HUES64 (cell line): ENCODE measurements at regions not wholly inside any gene's neighbourhood (a gene's known extent, or its start where the extent isn't known, plus 50 kb on each side); places are given as distances from the start of the nearest gene placed in this dataset.

Experiments
- H3K27ac ChIP-seq: 2 replicates; pipeline ENCODE4 v1.7.0; 2013; ENCODE audit warnings: low read depth, low read length, inconsistent platforms
- H3K27me3 ChIP-seq: 2 replicates; pipeline ENCODE4 v1.6.1; 2013; ENCODE audit warnings: mild to moderate bottlenecking, low read length; ENCODE audit not compliant: insufficient read depth
- H3K36me3 ChIP-seq: 2 replicates; pipeline ENCODE4 v1.6.1; 2013; ENCODE audit warnings: mild to moderate bottlenecking, low read length; ENCODE audit not compliant: insufficient read depth
- H3K4me1 ChIP-seq: 2 replicates; pipeline ENCODE4 v1.6.1; 2013; ENCODE audit warnings: mild to moderate bottlenecking, low read length, moderate library complexity; ENCODE audit not compliant: insufficient read depth
- H3K4me3 ChIP-seq: 2 replicates; pipeline ENCODE4 v1.5.1; 2013; ENCODE audit warnings: mild to moderate bottlenecking, low read length, moderate library complexity
- H3K9ac ChIP-seq: 2 replicates; pipeline ENCODE4 v1.6.1; 2013; ENCODE audit warnings: mild to moderate bottlenecking, low read depth, low read length
- H3K9me3 ChIP-seq: 2 replicates; pipeline ENCODE4 v1.6.1; 2013; ENCODE audit warnings: low read depth, low read length; ENCODE audit not compliant: insufficient read depth
- WGBS: fragments of 150-250, 120-280 bp; methylation state at CpG from one replicate; pipeline ENCODE4 v1.1.7; 2013; ENCODE audit warnings: missing lambda C conversion rate; 5-methylcytosine and 5-hydroxymethylcytosine counted together

- H3K9ac ChIP-seq: no peak overlapping the region
- no peaks in the 10 kb centered on the region for H3K9me3 ChIP-seq
- no peaks in the 10 kb centered on the region for H3K36me3 ChIP-seq
- H3K27me3 ChIP-seq: no peaks in the 10 kb centered on the region
- no peaks in the 10 kb centered on the region for H3K4me1 ChIP-seq
- H3K27ac ChIP-seq: no peak overlapping the region
- no peak overlapping the region for H3K4me3 ChIP-seq
- 61% methylated on average over 3 of the region's 6 CpGs for WGBS
Measured at GRCh38 chr11:109480251-109480650, 58.3 kb downstream of the C11orf87 start.

GRCh38 chr11:109486129-109486528 is 64.1 kb downstream of the C11orf87 start:
- 94% methylated on average over 1 of the region's 1 CpG for WGBS

GRCh38 chr11:109490953-109491635 is 69.1 kb downstream of the C11orf87 start:
- H3K36me3 ChIP-seq: no peaks in the 10 kb centered on the region
- H3K4me1 ChIP-seq: no peaks in the 10 kb centered on the region
- 85% methylated on average over 3 of the region's 4 CpGs for WGBS
- no peak overlapping the region for H3K4me3 ChIP-seq
- no peaks in the 10 kb centered on the region for H3K9me3 ChIP-seq
- no peak overlapping the region for H3K9ac ChIP-seq
- H3K27ac ChIP-seq: no peak overlapping the region
- no peaks in the 10 kb centered on the region for H3K27me3 ChIP-seq

More at GRCh38 chr11:109486129-109486528, 64.1 kb downstream of the C11orf87 start:
- Histone ChIP-seq H3K4me3 (no peak overlapping the region), H3K36me3 (no peaks in the 10 kb centered on the region), H3K9me3 (no peaks in the 10 kb centered on the region), H3K27ac (no peak overlapping the region), H3K9ac (no peak overlapping the region), H3K27me3 (no peaks in the 10 kb centered on the region), H3K4me1 (no peaks in the 10 kb centered on the region)

- 98% methylated on average over 3 of the region's 3 CpGs for WGBS
- no peaks in the 10 kb centered on the region for H3K9me3 ChIP-seq
- H3K27me3 ChIP-seq: no peaks in the 10 kb centered on the region
Measured at GRCh38 chr11:109506115-109506514, 84.1 kb downstream of the C11orf87 start.

GRCh38 chr11:109507331-109507730 is 85.3 kb downstream of the C11orf87 start:
- H3K4me3 ChIP-seq: no peak overlapping the region
- H3K4me1 ChIP-seq: no peaks in the 10 kb centered on the region
- H3K9ac ChIP-seq: no peak overlapping the region
- H3K36me3 ChIP-seq: no peaks in the 10 kb centered on the region
- WGBS: 97% methylated on average over 3 of the region's 4 CpGs
- H3K27me3 ChIP-seq: no peaks in the 10 kb centered on the region
- H3K27ac ChIP-seq: no peak overlapping the region
- H3K9me3 ChIP-seq: no peaks in the 10 kb centered on the region

More at GRCh38 chr11:109506115-109506514, 84.1 kb downstream of the C11orf87 start:
- Histone ChIP-seq H3K9ac (no peak overlapping the region), H3K27ac (no peak overlapping the region), H3K4me1 (no peaks in the 10 kb centered on the region), H3K4me3 (no peak overlapping the region), H3K36me3 (no peaks in the 10 kb centered on the region)

GRCh38 chr11:109507836-109508561 is 86.0 kb downstream of the C11orf87 start:
- H3K36me3 ChIP-seq: no peaks in the 10 kb centered on the region
- WGBS: 98% methylated on average over 1 of the region's 1 CpG
- no peaks in the 10 kb centered on the region for H3K9me3 ChIP-seq
- H3K4me3 ChIP-seq: no peak overlapping the region
- H3K27ac ChIP-seq: no peak overlapping the region
- no peaks in the 10 kb centered on the region for H3K27me3 ChIP-seq
- no peaks in the 10 kb centered on the region for H3K4me1 ChIP-seq
- H3K9ac ChIP-seq: no peak overlapping the region

- Histone ChIP-seq H3K36me3 (no peaks in the 10 kb centered on the region), H3K4me3 (no peak overlapping the region), H3K9ac (no peak overlapping the region), H3K4me1 (no peaks in the 10 kb centered on the region), H3K27me3 (no peaks in the 10 kb centered on the region), H3K27ac (no peak overlapping the region), H3K9me3 (no peaks in the 10 kb centered on the region)
- WGBS: 93% methylated on average over 2 of the region's 2 CpGs
Measured at GRCh38 chr11:109508943-109509342, 87.0 kb downstream of the C11orf87 start.

GRCh38 chr11:109510316-109510715 is 88.3 kb downstream of the C11orf87 start:
- H3K9ac ChIP-seq: no peak overlapping the region
- no peaks in the 10 kb centered on the region for H3K9me3 ChIP-seq
- H3K27me3 ChIP-seq: no peaks in the 10 kb centered on the region
- H3K36me3 ChIP-seq: no peaks in the 10 kb centered on the region
- WGBS: 97% methylated on average over 1 of the region's 1 CpG
- no peak overlapping the region for H3K27ac ChIP-seq
- no peak overlapping the region for H3K4me3 ChIP-seq
- H3K4me1 ChIP-seq: no peaks in the 10 kb centered on the region

GRCh38 chr11:109511598-109511997 is 89.6 kb downstream of the C11orf87 start:
- no peaks in the 10 kb centered on the region for H3K36me3 ChIP-seq
- H3K4me1 ChIP-seq: no peaks in the 10 kb centered on the region
- no peak overlapping the region for H3K4me3 ChIP-seq
- H3K27me3 ChIP-seq: no peaks in the 10 kb centered on the region
- no peak overlapping the region for H3K27ac ChIP-seq
- no peaks in the 10 kb centered on the region for H3K9me3 ChIP-seq
- no peak overlapping the region for H3K9ac ChIP-seq

- 100% methylated on average over 1 of the region's 1 CpG for WGBS
- no peaks in the 10 kb centered on the region for H3K36me3 ChIP-seq
Measured at GRCh38 chr11:109512249-109512648, 90.3 kb downstream of the C11orf87 start.

GRCh38 chr11:109512680-109513079 is 90.7 kb downstream of the C11orf87 start:
- no peak overlapping the region for H3K27ac ChIP-seq
- WGBS: 90% methylated on average over 2 of the region's 2 CpGs
- H3K36me3 ChIP-seq: no peaks in the 10 kb centered on the region
- H3K9me3 ChIP-seq: no peaks in the 10 kb centered on the region
- no peaks in the 10 kb centered on the region for H3K4me1 ChIP-seq
- no peak overlapping the region for H3K4me3 ChIP-seq
- H3K9ac ChIP-seq: no peak overlapping the region
- H3K27me3 ChIP-seq: no peaks in the 10 kb centered on the region

More at GRCh38 chr11:109512249-109512648, 90.3 kb downstream of the C11orf87 start:
- Histone ChIP-seq H3K9me3 (no peaks in the 10 kb centered on the region), H3K4me3 (no peak overlapping the region), H3K4me1 (no peaks in the 10 kb centered on the region), H3K9ac (no peak overlapping the region), H3K27me3 (no peaks in the 10 kb centered on the region), H3K27ac (no peak overlapping the region)
